BJ (cell line): ENCODE measurements at regions not wholly inside any gene's neighbourhood (a gene's known extent, or its start where the extent isn't known, plus 50 kb on each side); places are given as distances from the start of the nearest gene placed in this dataset.

Experiments used
- CTCF ChIA-PET: fragments of 350-600 bp; formaldehyde crosslinking; extraction: SDS; loops from one replicate; lab custom pipeline; 2021; ENCODE audit warnings: antibody characterized with exemption, inconsistent platforms; lab: Yijun Ruan, JAX
- POLR2A ChIA-PET: fragments of 300-600 bp; sonication (Branson Sonifier 250); formaldehyde crosslinking; extraction: SDS; loops from one replicate; lab custom pipeline; 2021; ENCODE audit warnings: antibody characterized with exemption; lab: Charles Lee
- DNase-seq: peaks from one replicate; pipeline ENCODE4 v3.0.0-alpha.2; 2011; ENCODE audit warnings: low read depth
- H3K27me3 ChIP-seq: 2 replicates; pipeline ENCODE4 v1.6.0; 2011; ENCODE audit warnings: low read length; ENCODE audit not compliant: control insufficient read depth, insufficient read depth
- H3K36me3 ChIP-seq: 2 replicates; pipeline ENCODE4 v1.5.1; 2011; ENCODE audit warnings: low read length; ENCODE audit not compliant: control insufficient read depth, insufficient read depth
- H3K4me3 ChIP-seq: 2 replicates; pipeline ENCODE4 v1.5.1; 2011; ENCODE audit warnings: low read depth, mild to moderate bottlenecking, control low read depth, low read length
- TF ChIP-seq, protein P1 (sequence below): IDR thresholded peaks from 2 replicates; pipeline ENCODE4 v1.5.1; 2011; ENCODE audit warnings: low read depth, mild to moderate bottlenecking, control low read depth, inconsistent platforms, low read length, moderate library complexity; ENCODE audit not compliant: insufficient read depth

DNA sequence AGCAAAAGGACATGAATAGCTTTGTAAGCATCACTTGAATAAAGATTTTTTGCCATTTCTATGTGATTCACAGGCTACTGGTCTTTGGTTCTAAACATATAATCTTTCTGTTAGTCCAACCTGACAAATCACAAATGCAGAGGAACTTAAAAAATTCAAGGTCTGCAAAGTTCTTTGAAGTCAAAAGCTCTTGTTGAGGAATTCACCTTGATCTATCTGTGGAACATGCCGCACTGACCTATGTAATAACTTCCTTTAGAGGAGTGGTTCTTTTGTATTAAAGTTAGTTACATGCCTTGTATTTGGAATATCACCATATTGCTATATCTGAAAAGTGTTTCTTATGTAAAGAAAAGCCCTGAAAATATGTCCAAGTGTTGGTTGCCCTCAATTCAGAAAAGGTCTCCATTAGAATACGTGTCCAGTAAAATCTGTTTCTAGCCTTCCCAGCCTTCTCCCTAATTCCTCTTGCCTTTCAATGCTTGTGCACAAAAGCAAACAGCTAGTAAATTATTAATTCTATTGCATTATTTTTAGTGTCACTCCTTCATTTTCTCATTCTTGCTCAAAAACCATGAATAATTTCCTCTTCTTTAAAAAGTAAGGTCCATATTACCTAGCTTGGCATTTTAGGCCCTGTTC, 1192.8 kb downstream of the FLRT2 start:
- Histone ChIP-seq H3K36me3 (no peaks in the 10 kb centered on the region), H3K4me3 (no peak overlapping the region), H3K27me3 (no peaks in the 10 kb centered on the region)
- TF ChIP-seq, protein P1, sequence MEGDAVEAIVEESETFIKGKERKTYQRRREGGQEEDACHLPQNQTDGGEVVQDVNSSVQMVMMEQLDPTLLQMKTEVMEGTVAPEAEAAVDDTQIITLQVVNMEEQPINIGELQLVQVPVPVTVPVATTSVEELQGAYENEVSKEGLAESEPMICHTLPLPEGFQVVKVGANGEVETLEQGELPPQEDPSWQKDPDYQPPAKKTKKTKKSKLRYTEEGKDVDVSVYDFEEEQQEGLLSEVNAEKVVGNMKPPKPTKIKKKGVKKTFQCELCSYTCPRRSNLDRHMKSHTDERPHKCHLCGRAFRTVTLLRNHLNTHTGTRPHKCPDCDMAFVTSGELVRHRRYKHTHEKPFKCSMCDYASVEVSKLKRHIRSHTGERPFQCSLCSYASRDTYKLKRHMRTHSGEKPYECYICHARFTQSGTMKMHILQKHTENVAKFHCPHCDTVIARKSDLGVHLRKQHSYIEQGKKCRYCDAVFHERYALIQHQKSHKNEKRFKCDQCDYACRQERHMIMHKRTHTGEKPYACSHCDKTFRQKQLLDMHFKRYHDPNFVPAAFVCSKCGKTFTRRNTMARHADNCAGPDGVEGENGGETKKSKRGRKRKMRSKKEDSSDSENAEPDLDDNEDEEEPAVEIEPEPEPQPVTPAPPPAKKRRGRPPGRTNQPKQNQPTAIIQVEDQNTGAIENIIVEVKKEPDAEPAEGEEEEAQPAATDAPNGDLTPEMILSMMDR = no peak
- no peak for DNase-seq
- ChIA-PET CTCF (interaction anchor here (0.6 kb wide), 3 partner anchors 13 to 1449 kb away, joined by 3 read pairs; no protein-coding TSS in a partner anchor), POLR2A (no interaction called here)

DNA sequence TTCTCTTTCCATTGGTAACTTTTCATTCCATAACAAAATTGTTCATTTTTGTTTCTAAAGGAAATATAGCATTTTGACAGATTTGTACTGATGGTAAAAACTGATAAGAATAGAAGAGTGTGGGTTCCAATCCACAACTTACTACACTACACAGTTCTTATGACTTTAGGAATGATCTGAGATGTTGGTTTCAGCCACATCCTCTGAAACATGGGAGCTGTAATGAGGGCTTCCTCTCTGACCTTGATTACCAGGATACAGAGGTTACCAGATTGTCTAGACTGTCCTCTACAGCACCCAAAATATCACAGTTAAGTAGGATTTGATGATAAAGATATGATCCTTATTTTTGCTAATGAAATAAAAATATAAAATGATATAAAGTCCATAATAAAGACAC, 1184.6 kb downstream of the FLRT2 start:
- H3K36me3 ChIP-seq = no peaks in the 10 kb centered on the region
- H3K27me3 ChIP-seq = no peaks in the 10 kb centered on the region
- CTCF ChIA-PET = no interaction called here
- POLR2A ChIA-PET = no interaction called here
- DNase-seq = no peak
- TF ChIP-seq, protein P1 = no peak
- no peak overlapping the region for H3K4me3 ChIP-seq

GRCh38 chr14:86714153-86714552, 1184.2 kb downstream of the FLRT2 start:
- no peaks in the 10 kb centered on the region for H3K36me3 ChIP-seq
- DNase-seq = no peak
- no peaks in the 10 kb centered on the region for H3K27me3 ChIP-seq
- CTCF ChIA-PET = no interaction called here
- TF ChIP-seq, protein P1 = no peak
- no peak overlapping the region for H3K4me3 ChIP-seq
- POLR2A ChIA-PET = no interaction called here

GRCh38 chr14:86712727-86713126, 1182.8 kb downstream of the FLRT2 start:
- H3K36me3 ChIP-seq = no peaks in the 10 kb centered on the region
- DNase-seq = no peak
- no peak overlapping the region for H3K4me3 ChIP-seq
- CTCF ChIA-PET = no interaction called here
- POLR2A ChIA-PET = no interaction called here
- H3K27me3 ChIP-seq = no peaks in the 10 kb centered on the region
- TF ChIP-seq, protein P1 = no peak

- no peak overlapping the region for H3K4me3 ChIP-seq
- TF ChIP-seq, protein P1 = no peak
- no peak for DNase-seq
- H3K27me3 ChIP-seq = no peaks in the 10 kb centered on the region
- POLR2A ChIA-PET = no interaction called here
- CTCF ChIA-PET = interaction anchor here (0.7 kb wide), 1 partner anchor 133 kb away, joined by 7 read pairs; no protein-coding TSS in a partner anchor
- H3K36me3 ChIP-seq = no peaks in the 10 kb centered on the region
Observed at GRCh38 chr14:86712176-86712575, 1182.2 kb downstream of the FLRT2 start.
